CD1c-positive myeloid dendritic cell (primary cell): ENCODE measurements at regions not wholly inside any gene's neighbourhood (a gene's known extent, or its start where the extent isn't known, plus 50 kb on each side); places are given as distances from the start of the nearest gene placed in this dataset.

Source experiments
- DNase-seq: peaks from one replicate; pipeline ENCODE4 v3.0.0-alpha.2; 2016; ENCODE audit errors: extremely low spot score

GRCh38 chr17:33475594-33475993 lies 182.5 kb upstream of the ASIC2 start:
- DNase-seq, result no peak

GRCh38 chr17:33481652-33482051 lies 188.6 kb upstream of the ASIC2 start:
- DNase-seq, result no peak

- DNase-seq, result no peak
Measured at GRCh38 chr17:33482636-33483035, 189.5 kb upstream of the ASIC2 start.

- no peak for DNase-seq
Measured at GRCh38 chr17:33484559-33484958, 191.5 kb upstream of the ASIC2 start.

GRCh38 chr17:33486135-33486885 lies 193.2 kb upstream of the ASIC2 start:
- no peak for DNase-seq

- DNase-seq, result no peak
Measured at GRCh38 chr17:33487187-33487879, 194.2 kb upstream of the ASIC2 start.

GRCh38 chr17:33491871-33492481 lies 198.9 kb upstream of the ASIC2 start:
- DNase-seq, result no peak

- no peak for DNase-seq
Measured at GRCh38 chr17:33492731-33493265, 199.7 kb upstream of the ASIC2 start.

- DNase-seq, result no peak
Measured at GRCh38 chr17:33493566-33493965, 200.5 kb upstream of the ASIC2 start.

GRCh38 chr17:33494151-33494550 lies 201.1 kb upstream of the ASIC2 start:
- no peak for DNase-seq

- DNase-seq, result no peak
Measured at GRCh38 chr17:33497623-33498022, 204.5 kb upstream of the ASIC2 start.

- DNase-seq, result no peak
Measured at GRCh38 chr17:33498069-33498468, 205.0 kb upstream of the ASIC2 start.

- no peak for DNase-seq
Measured at GRCh38 chr17:33499040-33499439, 205.9 kb upstream of the ASIC2 start.

GRCh38 chr17:33500151-33500550 lies 207.1 kb upstream of the ASIC2 start:
- DNase-seq, result no peak

GRCh38 chr17:33501185-33501584 lies 208.1 kb upstream of the ASIC2 start:
- DNase-seq, result no peak

GRCh38 chr17:33504571-33504970 lies 211.5 kb upstream of the ASIC2 start:
- no peak for DNase-seq

GRCh38 chr17:33506889-33507650 lies 214.0 kb upstream of the ASIC2 start:
- no peak for DNase-seq

- DNase-seq, result no peak
Measured at GRCh38 chr17:33508215-33508614, 215.1 kb upstream of the ASIC2 start.

GRCh38 chr17:33509331-33509730 lies 216.2 kb upstream of the ASIC2 start:
- no peak for DNase-seq

GRCh38 chr17:33511670-33512069 lies 218.6 kb upstream of the ASIC2 start:
- no peak for DNase-seq

GRCh38 chr17:33512113-33512512 lies 219.0 kb upstream of the ASIC2 start:
- no peak for DNase-seq

GRCh38 chr17:33513769-33514168 lies 220.7 kb upstream of the ASIC2 start:
- no peak for DNase-seq
